HT1080 (cell line): ENCODE measurements at regions not wholly inside any gene's neighbourhood (a gene's known extent, or its start where the extent isn't known, plus 50 kb on each side); places are given as distances from the start of the nearest gene placed in this dataset.

Experiments used
- DNase-seq: peaks from one replicate; pipeline ENCODE4 v3.0.0-alpha.2; 2015; ENCODE audit warnings: low read depth

DNA sequence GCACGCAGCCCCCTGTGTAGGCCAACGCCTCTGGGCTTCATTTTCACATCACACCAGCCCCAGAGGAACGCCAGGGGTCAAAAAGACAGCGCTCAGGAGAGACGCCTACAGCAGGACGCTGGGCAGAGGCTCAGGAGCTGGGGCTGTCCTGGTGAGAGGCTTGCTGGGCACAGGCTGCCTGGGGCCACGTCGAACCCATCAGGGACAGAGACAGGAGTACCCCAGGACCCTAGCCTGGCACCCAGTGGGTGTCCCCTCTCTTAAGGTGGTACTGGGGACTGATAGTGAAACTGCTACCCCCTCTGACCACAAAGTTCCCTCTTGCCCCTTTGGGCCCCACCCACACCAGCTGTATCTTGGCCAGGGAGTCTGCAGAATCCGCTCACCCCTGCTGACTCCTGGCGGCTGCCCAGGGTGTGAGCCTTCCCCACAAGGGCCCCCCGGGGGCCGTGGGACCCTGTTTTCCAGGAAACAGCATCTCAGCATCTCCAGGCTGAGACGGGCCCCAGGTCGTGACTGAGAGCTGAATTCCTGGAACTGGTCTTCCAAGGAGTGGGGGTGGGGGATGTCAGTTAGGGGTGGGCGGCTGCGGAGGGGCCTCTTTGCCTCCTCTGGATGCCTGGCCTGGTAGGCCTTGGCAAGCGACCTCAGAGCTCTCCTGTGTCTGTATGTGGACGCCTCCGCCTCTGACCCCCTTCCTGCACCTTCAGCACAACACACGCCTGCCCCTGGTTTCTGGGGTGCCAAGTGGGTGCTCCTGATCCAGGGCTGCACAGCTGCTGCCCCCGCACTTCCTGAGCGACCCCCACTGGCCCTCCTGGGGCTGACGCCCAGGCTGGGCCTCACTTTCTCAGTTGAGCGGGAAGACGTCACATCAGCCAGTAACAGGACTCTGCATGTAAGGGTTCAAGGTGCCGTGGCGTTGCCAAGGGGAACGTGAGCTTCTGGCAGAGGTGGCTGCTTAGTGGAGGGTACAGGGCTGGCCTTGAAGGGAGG is 321.9 kb upstream of the RTL1 start:
- DNase-seq, result no peak

DNA sequence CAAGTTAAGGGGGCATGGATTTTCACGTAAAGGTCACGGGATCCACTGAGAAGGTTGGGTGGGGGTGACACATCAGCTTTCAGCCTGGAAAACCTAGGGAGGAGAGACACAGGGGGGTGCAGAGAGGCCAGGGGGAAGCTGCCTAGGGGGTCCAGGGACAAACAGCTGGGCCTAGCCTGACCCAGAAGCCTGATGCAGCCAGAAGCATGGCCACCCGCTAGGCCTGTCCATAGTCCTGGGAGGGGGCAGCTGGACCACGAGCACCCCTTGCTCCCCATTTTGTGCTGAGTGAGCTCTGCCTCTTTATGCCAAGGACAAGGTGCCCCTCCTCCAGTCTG is 322.7 kb upstream of the RTL1 start:
- no peak for DNase-seq

DNA sequence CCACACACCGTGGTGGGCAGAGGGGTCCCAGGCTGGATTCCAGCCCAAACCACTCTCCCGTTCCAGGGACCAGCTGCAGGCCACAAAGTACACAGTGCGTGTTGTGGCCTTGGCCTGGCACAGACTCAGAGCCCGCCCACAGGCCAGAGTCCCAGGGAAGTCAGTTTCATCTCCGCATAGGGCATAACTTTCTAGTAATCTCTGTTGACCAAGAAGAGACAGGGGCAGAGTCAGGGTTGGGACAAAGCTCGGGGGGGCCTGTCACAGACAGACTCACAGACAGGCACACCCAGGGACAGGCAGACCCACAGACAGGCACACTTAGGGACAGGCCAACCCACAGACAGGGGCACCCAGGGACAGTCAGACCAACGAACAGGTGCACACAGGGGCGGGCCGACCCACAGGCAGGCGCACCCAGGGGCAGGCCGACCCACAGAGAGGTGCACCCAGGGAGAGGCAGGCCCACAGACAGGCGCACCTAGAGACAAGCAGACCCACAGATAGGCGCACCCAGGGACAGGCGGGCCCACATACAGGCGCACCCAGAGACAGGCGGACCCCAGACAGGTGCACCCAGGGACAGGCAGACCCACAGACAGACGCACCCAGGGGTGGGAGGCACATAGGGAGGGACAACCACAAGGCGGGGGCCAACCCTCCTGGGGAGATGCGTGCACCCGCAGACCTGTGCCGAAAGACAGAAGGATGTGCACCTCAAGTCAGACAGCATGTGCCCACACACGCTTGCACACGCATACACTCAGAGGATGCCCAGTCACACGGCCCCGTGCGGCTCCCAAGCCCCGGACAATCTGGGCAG is 323.3 kb upstream of the RTL1 start:
- no peak for DNase-seq

GRCh38 chr14:101227611-101228594 is 324.4 kb upstream of the RTL1 start:
- DNase-seq, result no peak

DNA sequence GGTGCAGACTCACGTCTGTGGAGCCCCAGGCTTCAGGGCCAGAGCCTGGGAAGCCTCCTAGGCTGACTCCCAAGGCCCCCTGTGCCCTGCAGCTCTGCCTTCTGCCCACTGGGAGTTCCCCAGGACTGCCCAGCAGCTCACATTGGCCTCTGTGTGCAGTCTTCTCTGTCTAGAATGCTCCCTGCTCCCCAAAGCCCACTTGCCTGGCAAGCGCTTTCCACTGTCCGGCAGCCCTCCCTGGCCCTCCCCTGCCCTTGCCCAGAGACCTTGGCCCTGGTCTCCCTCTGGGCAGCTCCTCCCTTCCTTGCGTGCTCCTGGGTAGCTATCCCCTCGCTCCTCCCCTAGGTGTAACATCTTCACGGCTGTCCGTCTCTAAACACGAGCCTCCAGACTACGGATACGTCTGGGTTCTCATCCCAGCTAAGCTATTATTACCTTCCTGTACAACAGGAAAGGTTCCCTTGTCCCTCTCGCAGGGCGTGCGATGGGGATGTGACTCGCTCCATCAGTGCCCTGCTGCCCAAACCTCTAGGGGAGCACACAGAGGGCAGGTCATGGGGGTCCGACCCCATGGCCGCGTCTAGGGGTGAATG is 325.5 kb upstream of the RTL1 start:
- no peak for DNase-seq

GRCh38 chr14:101229666-101230065 is 326.1 kb upstream of the RTL1 start:
- no peak for DNase-seq

GRCh38 chr14:101230161-101230850 is 326.8 kb upstream of the RTL1 start:
- no peak for DNase-seq

DNA sequence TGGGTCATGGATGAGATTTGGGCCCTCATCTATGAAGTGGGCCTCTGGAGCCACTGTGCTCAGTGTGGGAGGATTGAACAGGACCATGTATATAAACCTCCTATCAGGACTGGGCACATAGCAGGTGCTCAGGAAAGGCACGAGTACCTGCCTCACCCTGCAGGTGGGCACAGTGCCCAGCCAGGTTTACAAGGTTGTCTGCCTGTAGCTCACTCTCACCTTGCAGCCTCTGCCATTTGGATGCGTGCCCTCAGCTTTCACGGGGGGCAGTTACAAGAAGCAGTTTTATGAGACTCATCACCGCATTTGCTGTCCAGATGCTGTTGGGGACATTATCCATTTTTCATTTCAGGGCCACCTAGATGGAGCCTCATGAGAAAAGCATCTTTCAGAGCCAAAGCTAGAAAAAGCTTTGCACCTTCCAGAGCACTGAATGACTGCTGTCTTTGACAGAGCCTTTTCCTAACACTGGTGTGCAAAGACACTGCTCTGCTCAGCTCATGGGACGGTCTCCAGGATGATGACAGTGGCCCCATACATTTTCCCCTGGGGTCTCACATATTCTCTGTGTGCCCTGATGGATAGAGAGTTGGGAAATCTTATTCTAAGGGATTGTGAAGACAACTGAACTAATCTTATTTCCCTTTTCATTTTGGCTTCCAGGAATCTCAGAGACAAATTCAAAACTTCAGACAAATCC is 327.5 kb upstream of the RTL1 start:
- no peak for DNase-seq

DNA sequence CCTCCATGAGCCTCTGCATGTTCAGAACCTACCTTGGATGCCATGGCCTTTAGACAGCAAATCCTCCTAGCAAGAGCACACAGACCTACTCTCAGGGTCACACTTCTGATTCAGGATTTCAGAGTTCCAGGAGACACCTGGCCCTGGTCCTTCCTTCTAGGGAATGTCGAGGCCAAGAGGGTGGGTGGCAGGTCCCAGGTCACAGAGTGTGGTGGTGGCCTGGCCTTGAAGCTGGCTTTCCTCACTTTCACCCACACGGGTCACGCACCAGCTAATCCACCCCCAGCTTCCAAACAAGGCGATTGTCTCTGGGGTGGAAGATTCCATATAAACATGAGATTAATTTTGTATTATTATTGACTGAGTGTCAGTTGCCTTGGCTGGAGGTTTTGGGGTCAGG is 328.3 kb upstream of the RTL1 start:
- no peak for DNase-seq

DNA sequence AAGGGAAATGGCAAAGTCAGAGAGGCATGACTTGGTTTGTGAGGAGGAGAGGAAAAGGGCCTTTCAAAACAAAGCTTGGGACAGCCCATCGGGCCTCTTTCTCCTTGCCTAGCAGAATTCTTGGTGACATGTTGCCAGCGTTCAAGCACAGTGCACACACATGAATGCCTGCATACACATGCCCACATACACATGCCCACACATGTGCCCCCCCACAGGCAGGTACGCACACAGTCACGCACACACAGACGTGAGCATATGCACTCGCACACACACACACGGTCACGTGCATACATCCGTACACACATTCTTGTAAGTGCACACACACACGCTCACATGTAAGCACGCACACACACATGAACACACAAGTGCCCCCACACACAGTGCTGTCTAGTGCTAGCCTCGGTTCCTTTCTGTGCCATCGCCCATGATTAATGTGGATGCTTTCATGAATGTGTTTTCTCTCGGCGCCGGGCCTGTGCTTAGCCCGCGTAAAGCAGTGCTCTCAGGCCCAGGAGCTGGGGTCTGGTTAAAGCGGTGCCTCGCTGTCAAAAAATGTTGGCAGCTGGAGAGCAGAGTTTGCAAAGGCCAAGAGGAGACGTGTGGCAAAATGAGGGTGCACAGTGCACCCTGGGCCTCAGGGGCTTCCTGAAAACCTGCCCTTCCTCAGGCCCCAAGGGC is 328.8 kb upstream of the DIO3 start:
- DNase-seq, result no peak

GRCh38 chr14:101233021-101233366 is 328.3 kb upstream of the DIO3 start:
- DNase-seq, result no peak

DNA sequence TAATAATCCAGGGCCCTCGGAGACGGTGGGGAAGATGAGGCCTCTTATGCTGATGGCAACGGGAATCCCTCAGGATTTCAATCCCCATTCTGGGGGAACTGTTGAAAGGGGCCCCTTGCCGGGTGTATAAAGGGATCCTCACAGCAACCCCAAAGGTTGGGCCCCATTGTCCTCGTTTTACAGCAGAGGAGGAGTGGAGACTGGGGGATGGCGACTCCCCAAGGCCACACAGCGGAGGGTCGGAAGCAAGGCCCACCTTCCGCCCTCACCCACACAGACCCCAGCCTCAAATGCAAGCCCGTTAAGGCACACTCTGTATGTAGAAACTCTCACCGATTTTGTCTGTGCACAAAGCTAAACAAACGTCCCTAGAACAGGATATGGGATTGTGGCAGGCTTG is 327.9 kb upstream of the DIO3 start:
- no peak for DNase-seq

DNA sequence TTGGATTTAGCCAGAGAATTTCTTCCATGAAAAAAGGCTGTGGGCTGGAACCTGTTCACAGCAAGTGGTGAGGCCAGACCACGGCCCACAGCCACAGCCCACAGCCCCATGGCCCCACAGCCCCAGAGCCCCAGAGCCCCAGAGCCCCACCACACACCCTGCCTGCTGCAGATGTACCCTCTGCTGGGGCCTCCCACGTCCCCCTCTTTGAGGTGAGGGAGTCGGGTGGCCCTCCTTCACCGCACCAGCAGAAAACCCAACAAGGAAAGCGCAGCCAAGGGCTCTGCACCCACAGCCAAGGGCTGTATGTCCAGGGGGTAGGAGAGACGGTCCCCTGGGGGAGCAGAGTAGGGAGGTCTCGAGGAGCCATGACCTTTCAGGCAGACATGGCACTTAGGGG is 327.5 kb upstream of the DIO3 start:
- no peak for DNase-seq

DNA sequence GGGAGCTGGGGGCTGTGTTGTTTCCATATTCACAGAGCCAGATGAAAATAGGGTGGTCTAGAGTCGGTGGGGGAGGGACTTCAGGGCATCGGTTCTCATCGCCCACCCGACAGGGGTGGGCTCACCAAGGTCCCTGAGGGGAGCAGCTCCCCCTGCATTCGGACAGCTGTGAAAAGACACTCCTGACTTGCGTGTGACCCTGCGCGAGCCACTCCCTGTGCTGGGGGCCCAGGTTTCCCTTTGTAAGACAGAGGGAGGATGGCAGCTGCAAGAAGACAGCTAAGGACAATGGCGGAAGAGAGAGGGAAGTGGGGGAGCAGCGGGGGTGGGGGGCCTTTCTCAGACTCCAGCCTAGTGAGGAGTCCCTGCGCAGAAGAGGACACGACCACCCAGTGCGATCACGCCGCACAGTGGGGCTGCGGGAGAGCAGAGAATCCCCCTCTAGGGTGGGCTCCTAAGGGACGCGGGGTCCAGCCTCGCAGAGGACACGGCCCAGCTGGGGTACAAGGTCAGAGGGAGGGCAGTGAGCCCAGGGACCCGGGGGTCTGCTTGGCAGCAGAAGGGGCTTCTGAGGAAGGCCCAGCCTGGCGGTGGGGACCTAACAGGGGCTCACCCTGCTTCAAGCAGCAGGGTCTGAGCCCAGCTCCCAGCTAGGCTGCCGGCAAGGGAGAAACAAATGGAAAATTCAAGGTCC is 326.9 kb upstream of the DIO3 start:
- no peak for DNase-seq

DNA sequence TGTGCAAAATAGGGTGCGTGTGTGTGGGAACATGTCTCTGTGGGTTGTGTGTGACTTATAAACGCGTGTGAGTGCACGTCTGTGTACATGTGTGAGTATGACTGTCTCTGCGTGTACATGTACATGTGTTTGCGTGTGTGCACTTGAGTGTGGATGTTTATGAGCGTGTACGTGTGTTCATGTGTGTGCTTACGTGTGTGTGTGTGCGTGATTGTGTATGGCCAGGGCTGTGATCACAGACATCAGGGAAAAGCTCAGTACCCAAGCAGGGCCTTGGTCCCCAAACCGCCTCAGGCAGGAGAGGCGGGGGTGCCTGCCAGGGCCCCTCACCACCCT is 326.3 kb upstream of the DIO3 start:
- no peak for DNase-seq

DNA sequence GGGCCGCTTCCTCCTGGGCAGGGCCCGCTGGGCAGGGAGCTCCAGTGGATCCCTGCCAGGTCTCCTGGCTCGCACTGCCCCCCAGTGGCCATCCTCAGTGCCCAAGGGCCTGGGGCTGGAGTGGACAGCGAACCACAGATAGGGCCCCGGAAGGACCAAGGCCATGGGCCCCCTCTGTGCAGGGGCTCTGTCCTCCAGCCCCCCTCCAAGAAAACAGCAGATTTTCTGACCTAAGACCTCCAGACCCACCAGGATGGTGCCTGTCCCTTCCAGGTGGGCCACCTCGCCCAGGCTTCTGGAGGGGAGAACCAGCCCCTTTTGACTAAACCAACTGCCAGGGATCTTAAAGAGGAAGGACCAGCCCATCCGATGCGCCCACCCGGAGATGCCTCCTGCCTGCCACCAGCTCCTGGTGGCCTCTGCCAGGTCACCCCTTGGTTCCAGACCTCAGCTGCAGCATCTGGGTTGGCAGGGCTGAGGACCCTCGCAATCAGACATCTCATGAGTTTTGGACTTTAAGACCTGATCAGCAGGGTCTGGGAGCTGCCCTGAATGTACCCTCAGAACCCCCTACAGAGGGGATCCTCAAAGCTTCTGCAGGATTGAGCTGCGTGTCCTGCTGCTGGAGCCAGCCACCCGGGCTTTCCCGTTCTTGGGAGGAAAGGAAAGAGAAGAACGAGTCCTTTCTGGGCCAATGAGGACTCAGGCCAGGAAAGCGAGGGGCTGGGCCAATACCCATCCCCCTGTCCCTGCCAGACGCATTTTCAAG is 325.8 kb upstream of the DIO3 start:
- DNase-seq, result peak; percentile 49

- DNase-seq, result no peak
These were observed 324.6 kb upstream of the DIO3 start for GRCh38 chr14:101236496-101237251.
